Frontal cortex (tissue), 3 donors: ENCODE measurements at regions not wholly inside any gene's neighbourhood (a gene's known extent, or its start where the extent isn't known, plus 50 kb on each side); places are given as distances from the start of the nearest gene placed in this dataset.
"Not testable (repeated sequence)": the region's sequence is repeated elsewhere in the genome, so short reads cannot be mapped to it uniquely, and the experiment has no call there.

ENCODE experiments used
- DNase-seq, 2 donors: peaks; one replicate each; pipeline ENCODE4 v3.0.0; 2012; ENCODE audit warnings: low spot score in 2 of 2
- FAIRE-seq: peaks from 2 replicates; lab custom pipeline; 2012; peaks lifted over from hg19 to GRCh38; lab: Jason Lieb, UNC
- donor health status: control.
- donor health status: control.
- donor health status: control.

- FAIRE-seq = no peak
Observed at GRCh38 chr7:156041398-156041797, 229.1 kb upstream of the SHH start.

GRCh38 chr7:156039971-156040677 is 227.9 kb upstream of the SHH start:
- DNase-seq (no peak), FAIRE-seq (no peak)

More at GRCh38 chr7:156041398-156041797, 229.1 kb upstream of the SHH start:
- DNase-seq = no peak

- no peak for FAIRE-seq
Observed at GRCh38 chr7:156039194-156039593, 226.9 kb upstream of the SHH start.

GRCh38 chr7:156038345-156038744 is 226.1 kb upstream of the SHH start:
- DNase-seq (no peak), FAIRE-seq (no peak)

More at GRCh38 chr7:156039194-156039593, 226.9 kb upstream of the SHH start:
- DNase-seq = no peak

GRCh38 chr7:156036153-156036552 is 223.9 kb upstream of the SHH start:
- FAIRE-seq = no peak

GRCh38 chr7:156035387-156035786 is 223.1 kb upstream of the SHH start:
- FAIRE-seq = not testable (repeated sequence)

More at GRCh38 chr7:156036153-156036552, 223.9 kb upstream of the SHH start:
- no peak for DNase-seq

GRCh38 chr7:156034397-156034796 is 222.1 kb upstream of the SHH start:
- DNase-seq = no peak
- no peak for FAIRE-seq

More at GRCh38 chr7:156035387-156035786, 223.1 kb upstream of the SHH start:
- not testable (repeated sequence) for DNase-seq

GRCh38 chr7:156032973-156033372 is 220.7 kb upstream of the SHH start:
- DNase-seq (no peak), FAIRE-seq (no peak)

- DNase-seq (no peak), FAIRE-seq (no peak)
Observed at GRCh38 chr7:156031679-156032478, 219.6 kb upstream of the SHH start.

- no peak for FAIRE-seq
Observed at GRCh38 chr7:156029460-156030007, 217.3 kb upstream of the SHH start.

GRCh38 chr7:156028521-156028920 is 216.3 kb upstream of the SHH start:
- FAIRE-seq = no peak

More at GRCh38 chr7:156029460-156030007, 217.3 kb upstream of the SHH start:
- DNase-seq = no peak

GRCh38 chr7:156027821-156028220 is 215.6 kb upstream of the SHH start:
- no peak for DNase-seq
- FAIRE-seq = no peak

More at GRCh38 chr7:156028521-156028920, 216.3 kb upstream of the SHH start:
- DNase-seq = no peak

- DNase-seq = no peak
- no peak for FAIRE-seq
Observed at GRCh38 chr7:156026603-156027002, 214.3 kb upstream of the SHH start.

- DNase-seq = no peak
- FAIRE-seq = no peak
Observed at GRCh38 chr7:156026076-156026600, 213.9 kb upstream of the SHH start.

GRCh38 chr7:156025675-156026074 is 213.4 kb upstream of the SHH start:
- FAIRE-seq (no peak), DNase-seq (no peak)

- DNase-seq (no peak), FAIRE-seq (no peak)
Observed at GRCh38 chr7:156024201-156024600, 211.9 kb upstream of the SHH start.

- DNase-seq (no peak), FAIRE-seq (no peak)
Observed at GRCh38 chr7:156022483-156023459, 210.5 kb upstream of the SHH start.

- FAIRE-seq (no peak), DNase-seq (no peak)
Observed at GRCh38 chr7:156021471-156021870, 209.2 kb upstream of the SHH start.

GRCh38 chr7:156020566-156020965 is 208.3 kb upstream of the SHH start:
- FAIRE-seq (no peak), DNase-seq (no peak)
